SK-N-SH (cell line): ENCODE measurements at regions not wholly inside any gene's neighbourhood (a gene's known extent, or its start where the extent isn't known, plus 50 kb on each side); places are given as distances from the start of the nearest gene placed in this dataset.

Experiments
- CTCF ChIA-PET: fragments of 300-600, 350-600 bp; formaldehyde crosslinking; extraction: SDS; loops from one replicate; lab custom pipeline; 2021; lab: Yijun Ruan, JAX
- POLR2A ChIA-PET: fragments of 350-600 bp; sonication (Branson Sonifier 250); formaldehyde crosslinking; extraction: SDS; loops from one replicate; lab custom pipeline; 2020; ENCODE audit warnings: antibody characterized with exemption, inconsistent platforms; lab: Yijun Ruan, JAX
- DNase-seq: peaks from one replicate; pipeline ENCODE4 v3.0.0; 2012
- H2AFZ ChIP-seq: fragments of 200-600 bp; sonication (generic); 2 replicates; pipeline ENCODE4 v1.8.1; 2016; ENCODE audit warnings: antibody characterized with exemption, mild to moderate bottlenecking, low read depth
- H3F3A ChIP-seq: fragments of 200-600 bp; sonication (generic); replicated peaks from 2 replicates; pipeline ENCODE3; 2016; ENCODE audit warnings: antibody characterized with exemption, mild to moderate bottlenecking; ENCODE audit not compliant: insufficient read depth
- H3K27ac ChIP-seq, 2 experiments: fragments of 200-500 bp in 1 of 2; fragments of 200-600 bp in 1 of 2; sonication (Bioruptor generic) in 1 of 2; sonication (generic), shearing (Covaris generic) in 1 of 2; 2 replicates each; pipeline versions ENCODE4 v1.5.1 to v1.6.1; 2014 to 2016; ENCODE audit warnings: low read depth in 2 of 2, inconsistent platforms in 1 of 2, low read length in 1 of 2, mild to moderate bottlenecking in 1 of 2, mixed read lengths in 1 of 2
- H3K27me3 ChIP-seq: fragments of 200-600 bp; sonication (generic), shearing (Covaris generic); 2 replicates; pipeline ENCODE4 v1.6.1; 2016; ENCODE audit warnings: mixed run types; ENCODE audit not compliant: insufficient read depth
- H3K36me3 ChIP-seq, 2 experiments: fragments of 200-500 bp in 1 of 2; fragments of 200-600 bp in 1 of 2; sonication (Bioruptor generic) in 1 of 2; sonication (generic) in 1 of 2; replicated peaks in 1 of 2; 2 replicates each; pipeline versions ENCODE3 to v1.5.1; 2014 to 2016; ENCODE audit warnings: low read length in 1 of 2, mild to moderate bottlenecking in 1 of 2; ENCODE audit not compliant: insufficient read depth in 2 of 2, control insufficient read depth in 1 of 2
- H3K4me1 ChIP-seq, 2 experiments: fragments of 200-500 bp in 1 of 2; fragments of 200-600 bp in 1 of 2; sonication (Bioruptor generic) in 1 of 2; sonication (generic), shearing (Covaris generic) in 1 of 2; 2 replicates each; pipeline versions ENCODE4 v1.5.1 to v1.6.1; 2014 to 2016; ENCODE audit warnings: low read depth in 1 of 2, low read length in 1 of 2, mixed run types in 1 of 2; ENCODE audit not compliant: insufficient read depth in 2 of 2, control insufficient read depth in 1 of 2
- H3K4me2 ChIP-seq: fragments of 200-600 bp; sonication (generic), shearing (Covaris generic); 2 replicates; pipeline ENCODE4 v1.6.1; 2017; ENCODE audit warnings: mixed run types
- H3K4me3 ChIP-seq, 2 experiments: fragments of 200-500 bp in 1 of 2; fragments of 200-600 bp in 1 of 2; sonication (Bioruptor generic) in 1 of 2; sonication (generic), shearing (Covaris generic) in 1 of 2; 2 replicates each; pipeline versions ENCODE4 v1.5.1 to v1.8.1; 2014 to 2016; ENCODE audit warnings: low read depth in 2 of 2, inconsistent platforms in 1 of 2, low read length in 1 of 2, mild to moderate bottlenecking in 1 of 2, mixed read lengths in 1 of 2, moderate library complexity in 1 of 2
- H3K79me2 ChIP-seq: fragments of 200-600 bp; sonication (generic); 2 replicates; pipeline ENCODE4 v1.8.1; 2017; ENCODE audit warnings: mild to moderate bottlenecking; ENCODE audit not compliant: insufficient read depth
- H3K9ac ChIP-seq: fragments of 200-600 bp; sonication (generic); 2 replicates; pipeline ENCODE4 v1.6.1; 2017; ENCODE audit warnings: mixed run types
- H3K9me2 ChIP-seq: fragments of 200-600 bp; sonication (generic); 2 replicates; pipeline ENCODE4 v1.6.1; 2017; ENCODE audit warnings: mixed run types
- H3K9me3 ChIP-seq: fragments of 200-600 bp; sonication (generic); 2 replicates; pipeline ENCODE4 v1.6.1; 2017; ENCODE audit warnings: mixed run types, mild to moderate bottlenecking, moderate library complexity
- H4K20me1 ChIP-seq: fragments of 200-600 bp; sonication (generic); 2 replicates; pipeline ENCODE4 v1.6.1; 2017; ENCODE audit warnings: mild to moderate bottlenecking, mixed run types; ENCODE audit not compliant: insufficient read depth
- ELF1 ChIP-seq: IDR thresholded peaks from 2 replicates; pipeline ENCODE4 v1.4.0; 2012
- EZH2phosphoT487 ChIP-seq: fragments of 200-600 bp; sonication (generic); IDR thresholded peaks from 2 replicates; pipeline ENCODE4 v1.6.1; 2017; ENCODE audit warnings: low read depth, mixed run types, mild to moderate bottlenecking, antibody characterized with exemption, moderate library complexity, borderline replicate concordance
- FOSL2 ChIP-seq: IDR thresholded peaks from 2 replicates; pipeline ENCODE4 v1.4.0; 2012; ENCODE audit warnings: low read depth, mild to moderate bottlenecking, moderate library complexity, borderline replicate concordance
- GABPA ChIP-seq: IDR thresholded peaks from 2 replicates; pipeline ENCODE4 v1.4.0; 2012; ENCODE audit warnings: low read depth, mild to moderate bottlenecking
- MAX ChIP-seq: IDR thresholded peaks from 2 replicates; pipeline ENCODE4 v1.4.0; 2012; ENCODE audit warnings: low read depth
- RAD21 ChIP-seq: IDR thresholded peaks from 2 replicates; pipeline ENCODE4 v1.6.1; 2012; ENCODE audit warnings: mild to moderate bottlenecking, low read length
- RCOR1 ChIP-seq: fragments of 150-350 bp; IDR thresholded peaks from 2 replicates; pipeline ENCODE4 v1.6.1; 2017; ENCODE audit warnings: antibody characterized with exemption, low read length
- TAF1 ChIP-seq: IDR thresholded peaks from 2 replicates; pipeline ENCODE4 v1.6.1; 2012; ENCODE audit warnings: low read depth, mild to moderate bottlenecking, low read length, moderate library complexity, borderline replicate concordance
- TCF12 ChIP-seq: IDR thresholded peaks from 2 replicates; pipeline ENCODE4 v1.4.0; 2012
- YY1 ChIP-seq: IDR thresholded peaks from 2 replicates; pipeline ENCODE4 v1.4.0; 2012; ENCODE audit warnings: low read depth, mild to moderate bottlenecking
- ZBTB33 ChIP-seq: IDR thresholded peaks from 2 replicates; pipeline ENCODE4 v1.4.0; 2012; ENCODE audit warnings: low read depth, borderline replicate concordance
- WGBS: methylation state at CpG from one replicate; pipeline ENCODE4 v1.1.6; 2017; ENCODE audit warnings: low lambda C conversion rate; 5-methylcytosine and 5-hydroxymethylcytosine counted together
- TF ChIP-seq, protein P1 (sequence below): IDR thresholded peaks from 2 replicates; pipeline ENCODE4 v1.6.1; 2012; ENCODE audit warnings: mild to moderate bottlenecking, low read depth, low read length, moderate library complexity
- TF ChIP-seq, protein P2 (sequence below): fragments of 150-350 bp; IDR thresholded peaks from 2 replicates; pipeline ENCODE4 v1.6.1; 2017; ENCODE audit warnings: antibody characterized with exemption, low read length, low read depth, borderline replicate concordance
- TF ChIP-seq, protein P3 (sequence below): IDR thresholded peaks from 2 replicates; pipeline ENCODE4; 2012

DNA sequence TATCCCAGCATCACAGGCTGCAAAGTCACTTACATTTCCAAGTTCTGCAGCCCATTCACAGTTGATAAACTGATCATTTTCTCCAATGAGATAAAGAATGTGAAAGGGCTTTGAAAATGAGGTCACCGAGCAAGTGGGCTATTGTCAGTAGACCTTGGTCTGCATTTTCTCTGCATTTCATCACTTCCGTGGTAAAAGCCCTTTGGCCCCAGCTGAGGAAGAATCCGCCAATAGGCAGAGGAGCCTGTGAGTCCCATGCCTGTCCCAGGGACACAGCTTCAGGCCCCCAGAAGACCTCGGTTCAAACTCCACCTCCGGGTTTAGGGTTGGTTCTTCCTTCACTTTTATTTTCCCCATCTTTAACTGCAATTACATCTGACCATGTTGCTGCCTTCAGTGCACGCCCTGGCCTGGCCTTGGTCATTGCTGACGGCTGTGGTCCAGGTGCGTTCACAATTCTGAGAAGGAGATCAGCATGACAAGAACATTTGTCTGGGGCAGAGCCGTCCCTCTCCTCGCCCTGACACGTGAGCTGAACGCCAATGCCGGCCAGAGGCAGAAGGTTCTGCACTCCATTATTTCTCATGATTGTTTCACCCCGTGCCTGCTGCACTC, 292.5 kb downstream of the TCERG1L start:
- Histone ChIP-seq H3K27me3 (no peaks in the 10 kb centered on the region), H3K4me1 (no peaks in the 10 kb centered on the region), H2AFZ (no peak overlapping the region), H4K20me1 (no peaks in the 10 kb centered on the region), H3K4me3 (no peak overlapping the region), H3K36me3 (no peaks in the 10 kb centered on the region), H3K9ac (no peak overlapping the region), H3K4me2 (no peak overlapping the region), H3K79me2 (no peaks in the 10 kb centered on the region), H3K9me3 (no peaks in the 10 kb centered on the region), H3K27ac (no peak overlapping the region), H3K9me2 (no peaks in the 10 kb centered on the region), H3F3A (no peaks in the 10 kb centered on the region)
- no peak for DNase-seq
- ChIA-PET POLR2A (no interaction called here), CTCF (no interaction called here)
- TF ChIP-seq RCOR1 (no peak), TCF12 (no peak), RAD21 (no peak), MAX (no peak), GABPA (no peak), YY1 (no peak), FOSL2 (no peak), ELF1 (no peak), TAF1 (no peak), EZH2phosphoT487 (no peak), ZBTB33 (no peak)
- TF ChIP-seq, protein P1, sequence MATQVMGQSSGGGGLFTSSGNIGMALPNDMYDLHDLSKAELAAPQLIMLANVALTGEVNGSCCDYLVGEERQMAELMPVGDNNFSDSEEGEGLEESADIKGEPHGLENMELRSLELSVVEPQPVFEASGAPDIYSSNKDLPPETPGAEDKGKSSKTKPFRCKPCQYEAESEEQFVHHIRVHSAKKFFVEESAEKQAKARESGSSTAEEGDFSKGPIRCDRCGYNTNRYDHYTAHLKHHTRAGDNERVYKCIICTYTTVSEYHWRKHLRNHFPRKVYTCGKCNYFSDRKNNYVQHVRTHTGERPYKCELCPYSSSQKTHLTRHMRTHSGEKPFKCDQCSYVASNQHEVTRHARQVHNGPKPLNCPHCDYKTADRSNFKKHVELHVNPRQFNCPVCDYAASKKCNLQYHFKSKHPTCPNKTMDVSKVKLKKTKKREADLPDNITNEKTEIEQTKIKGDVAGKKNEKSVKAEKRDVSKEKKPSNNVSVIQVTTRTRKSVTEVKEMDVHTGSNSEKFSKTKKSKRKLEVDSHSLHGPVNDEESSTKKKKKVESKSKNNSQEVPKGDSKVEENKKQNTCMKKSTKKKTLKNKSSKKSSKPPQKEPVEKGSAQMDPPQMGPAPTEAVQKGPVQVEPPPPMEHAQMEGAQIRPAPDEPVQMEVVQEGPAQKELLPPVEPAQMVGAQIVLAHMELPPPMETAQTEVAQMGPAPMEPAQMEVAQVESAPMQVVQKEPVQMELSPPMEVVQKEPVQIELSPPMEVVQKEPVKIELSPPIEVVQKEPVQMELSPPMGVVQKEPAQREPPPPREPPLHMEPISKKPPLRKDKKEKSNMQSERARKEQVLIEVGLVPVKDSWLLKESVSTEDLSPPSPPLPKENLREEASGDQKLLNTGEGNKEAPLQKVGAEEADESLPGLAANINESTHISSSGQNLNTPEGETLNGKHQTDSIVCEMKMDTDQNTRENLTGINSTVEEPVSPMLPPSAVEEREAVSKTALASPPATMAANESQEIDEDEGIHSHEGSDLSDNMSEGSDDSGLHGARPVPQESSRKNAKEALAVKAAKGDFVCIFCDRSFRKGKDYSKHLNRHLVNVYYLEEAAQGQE = no peak
- TF ChIP-seq, protein P2, sequence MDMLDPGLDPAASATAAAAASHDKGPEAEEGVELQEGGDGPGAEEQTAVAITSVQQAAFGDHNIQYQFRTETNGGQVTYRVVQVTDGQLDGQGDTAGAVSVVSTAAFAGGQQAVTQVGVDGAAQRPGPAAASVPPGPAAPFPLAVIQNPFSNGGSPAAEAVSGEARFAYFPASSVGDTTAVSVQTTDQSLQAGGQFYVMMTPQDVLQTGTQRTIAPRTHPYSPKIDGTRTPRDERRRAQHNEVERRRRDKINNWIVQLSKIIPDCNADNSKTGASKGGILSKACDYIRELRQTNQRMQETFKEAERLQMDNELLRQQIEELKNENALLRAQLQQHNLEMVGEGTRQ = no peak
- TF ChIP-seq, protein P3, sequence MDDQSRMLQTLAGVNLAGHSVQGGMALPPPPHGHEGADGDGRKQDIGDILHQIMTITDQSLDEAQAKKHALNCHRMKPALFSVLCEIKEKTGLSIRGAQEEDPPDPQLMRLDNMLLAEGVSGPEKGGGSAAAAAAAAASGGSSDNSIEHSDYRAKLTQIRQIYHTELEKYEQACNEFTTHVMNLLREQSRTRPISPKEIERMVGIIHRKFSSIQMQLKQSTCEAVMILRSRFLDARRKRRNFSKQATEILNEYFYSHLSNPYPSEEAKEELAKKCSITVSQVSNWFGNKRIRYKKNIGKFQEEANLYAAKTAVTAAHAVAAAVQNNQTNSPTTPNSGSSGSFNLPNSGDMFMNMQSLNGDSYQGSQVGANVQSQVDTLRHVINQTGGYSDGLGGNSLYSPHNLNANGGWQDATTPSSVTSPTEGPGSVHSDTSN = no peak
- TF ChIP-seq, all 33 proteins: peak for 0
- 54% methylated on average over 14 of the region's 14 CpGs for WGBS
